Cerebellar cortex (tissue), 1 donor: ENCODE measurements at regions not wholly inside any gene's neighbourhood (a gene's known extent, or its start where the extent isn't known, plus 50 kb on each side); places are given as distances from the start of the nearest gene placed in this dataset.
"Not testable (repeated sequence)": the region's sequence is repeated elsewhere in the genome, so short reads cannot be mapped to it uniquely, and the experiment has no call there.

ENCODE experiments used
- DNase-seq: peaks from one replicate; pipeline ENCODE4 v3.0.0-alpha.2; 2015; ENCODE audit warnings: low spot score

DNA sequence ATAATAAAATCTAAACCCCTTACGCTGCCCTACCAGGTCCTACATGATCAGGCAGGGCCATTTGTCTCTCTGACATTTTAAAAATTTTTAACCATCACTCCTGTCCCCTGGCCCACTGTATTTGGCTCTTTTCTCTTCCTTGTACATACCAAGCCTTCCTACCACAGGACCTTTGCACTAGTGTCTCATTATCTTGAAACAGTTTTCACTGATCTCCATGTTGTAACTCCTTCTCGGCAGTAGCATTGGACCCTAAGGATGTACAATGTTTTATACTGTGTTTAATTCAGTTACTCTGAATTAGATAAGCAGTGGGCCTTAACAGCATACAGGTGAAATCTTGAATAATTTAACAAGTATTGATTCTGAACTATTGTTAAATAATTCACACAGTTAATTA is 330.7 kb downstream of the UTRN start:
- DNase-seq: no peak

DNA sequence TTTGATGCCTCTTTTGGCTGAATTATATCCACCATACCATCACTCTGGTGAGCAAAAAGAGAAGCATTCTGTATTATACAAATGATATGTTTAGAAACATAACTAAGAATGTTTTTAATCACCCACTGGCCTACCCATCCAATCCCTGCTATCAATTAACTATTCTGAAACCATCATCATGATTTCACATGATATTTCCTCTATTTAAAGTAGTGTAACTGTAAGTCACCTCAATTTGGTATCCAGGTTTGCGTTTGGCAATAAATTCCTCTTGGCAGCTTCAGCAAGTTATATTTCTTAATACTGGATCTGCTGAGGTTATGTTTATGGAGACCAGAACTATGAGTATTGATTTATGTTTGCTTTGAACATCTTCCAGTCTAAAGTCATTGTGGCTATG is 332.1 kb downstream of the UTRN start:
- DNase-seq: no peak

DNA sequence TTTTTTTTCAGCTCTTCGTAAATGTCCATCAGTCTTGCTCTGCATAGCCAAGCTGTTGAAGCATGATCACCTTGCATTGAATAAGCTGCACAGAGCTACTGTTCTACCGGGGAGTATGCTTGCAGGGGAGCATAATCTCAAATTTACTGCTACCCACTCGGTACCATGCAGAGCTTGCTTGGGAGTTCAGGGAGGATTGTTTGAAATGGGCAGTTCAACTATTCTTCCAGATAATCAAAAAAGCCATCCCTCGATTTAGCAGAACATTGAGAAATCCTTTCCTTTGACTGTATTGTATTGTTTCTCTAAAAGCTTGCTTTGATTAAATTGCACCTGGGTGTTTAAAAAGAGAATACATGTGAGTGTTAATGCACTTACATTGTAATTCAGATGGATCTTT is 332.6 kb downstream of the UTRN start:
- no peak for DNase-seq

DNA sequence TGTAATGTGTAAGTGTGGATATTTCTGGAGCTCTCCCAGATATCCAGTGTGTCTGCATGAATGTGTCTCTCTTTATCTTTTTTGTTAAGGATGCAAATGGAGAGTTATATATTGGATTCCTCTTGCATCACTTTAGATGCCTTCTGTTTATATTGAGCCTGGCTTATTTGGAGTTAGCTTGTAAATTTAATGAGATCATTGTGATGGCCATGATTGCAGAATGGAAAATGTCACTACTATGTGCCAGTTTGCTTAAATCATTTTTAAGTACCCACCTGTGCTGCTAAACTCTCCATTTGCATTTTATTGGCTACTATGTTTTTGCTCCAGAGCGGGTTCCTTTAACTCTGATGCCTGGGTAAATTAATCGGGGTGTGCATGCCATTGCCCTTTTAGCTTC is 334.8 kb downstream of the UTRN start:
- DNase-seq: no peak

DNA sequence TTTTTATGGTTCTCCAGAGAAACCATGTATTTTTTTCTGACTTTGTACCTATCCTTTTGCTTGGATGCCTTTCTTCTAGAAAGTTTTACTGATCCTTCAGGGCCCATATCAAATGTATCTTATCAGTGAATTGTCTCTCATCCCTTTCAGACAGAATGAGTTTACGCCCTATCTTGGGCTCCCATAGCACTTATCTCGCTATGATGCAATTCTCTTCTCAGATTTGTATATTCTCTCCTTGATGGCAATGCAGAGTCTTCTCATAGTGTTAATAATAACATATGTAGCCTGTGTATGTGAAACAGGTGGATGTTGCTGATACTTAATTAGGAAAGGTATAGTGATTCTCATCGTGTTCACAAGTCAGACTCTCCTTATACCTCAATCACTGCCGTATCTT is 336.2 kb downstream of the UTRN start:
- DNase-seq: no peak

DNA sequence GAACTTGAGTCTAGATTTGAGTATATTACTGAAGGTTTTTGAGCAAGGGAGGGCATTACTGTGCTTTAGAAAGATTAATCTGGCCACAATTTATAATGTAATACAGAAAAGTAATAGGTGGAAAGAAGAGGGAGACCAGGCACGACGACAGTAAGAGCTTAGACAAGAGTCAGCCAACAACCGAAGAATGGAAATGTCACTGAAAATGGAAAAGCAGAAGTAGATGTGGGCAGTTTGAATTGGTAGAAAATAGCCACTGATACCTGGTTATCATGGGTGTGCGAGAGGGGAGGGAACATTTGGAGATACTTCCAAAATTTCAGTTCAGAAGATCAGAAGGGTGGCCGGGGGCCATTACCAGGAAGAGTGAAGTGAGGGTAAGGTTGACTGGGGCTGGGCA is 339.1 kb downstream of the UTRN start:
- no peak for DNase-seq

DNA sequence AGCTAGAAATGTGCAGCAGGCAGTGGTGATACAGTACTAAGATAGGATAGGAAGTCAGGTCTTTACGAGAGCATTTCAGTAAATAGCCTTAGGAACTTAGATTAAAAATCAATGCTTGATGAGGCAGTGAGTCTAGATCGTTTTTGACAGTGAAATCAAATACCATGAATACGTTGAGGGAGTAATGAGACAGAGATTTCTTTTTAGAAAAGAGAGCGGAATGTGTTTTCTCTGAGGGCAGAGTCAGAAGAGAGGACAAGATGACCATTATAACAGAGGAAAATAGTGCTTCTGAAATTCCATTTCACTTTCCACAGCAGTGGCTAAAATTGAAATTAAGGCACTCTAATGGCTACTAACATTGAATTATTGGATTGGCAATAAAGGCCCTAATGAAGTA is 339.6 kb downstream of the UTRN start:
- no peak for DNase-seq

DNA sequence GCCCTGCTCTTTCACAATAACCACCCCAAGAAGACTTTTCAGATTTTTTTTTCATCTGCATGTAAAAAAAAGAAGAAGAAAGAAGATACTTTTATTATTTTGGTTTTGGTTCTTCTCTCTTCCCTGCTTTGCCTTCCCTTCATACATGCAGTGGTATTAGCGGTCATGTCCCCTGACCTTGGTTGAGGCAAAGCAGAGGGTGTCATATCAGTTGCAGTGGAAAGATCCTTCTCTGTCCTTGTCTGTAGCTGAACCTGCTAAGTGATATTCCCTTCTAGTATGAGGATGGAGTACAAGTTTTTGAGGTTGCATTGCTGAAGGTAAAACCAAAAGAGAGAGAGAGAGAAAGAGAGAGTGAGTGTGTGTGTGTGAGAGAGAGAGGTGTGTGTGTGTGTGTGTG is 345.7 kb downstream of the UTRN start:
- no peak for DNase-seq

DNA sequence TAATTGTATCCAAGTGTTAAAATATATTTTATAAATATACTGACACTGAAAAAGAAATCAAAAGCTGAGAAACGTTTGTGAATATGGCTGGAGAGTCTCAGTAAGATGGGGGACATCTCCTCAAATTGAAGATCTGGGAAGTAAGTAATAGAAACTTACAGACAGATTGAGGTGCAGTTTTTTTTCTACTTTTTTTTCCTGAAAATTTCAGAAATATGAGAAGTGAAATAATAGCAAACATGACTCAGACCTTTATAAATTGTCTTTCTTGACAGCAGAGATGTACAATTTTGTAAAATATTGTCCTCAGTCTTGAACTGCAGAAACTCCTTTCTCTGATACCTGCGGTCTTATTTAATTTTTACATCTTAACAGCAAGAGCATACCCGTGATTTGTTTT is 347.1 kb downstream of the UTRN start:
- DNase-seq: no peak

DNA sequence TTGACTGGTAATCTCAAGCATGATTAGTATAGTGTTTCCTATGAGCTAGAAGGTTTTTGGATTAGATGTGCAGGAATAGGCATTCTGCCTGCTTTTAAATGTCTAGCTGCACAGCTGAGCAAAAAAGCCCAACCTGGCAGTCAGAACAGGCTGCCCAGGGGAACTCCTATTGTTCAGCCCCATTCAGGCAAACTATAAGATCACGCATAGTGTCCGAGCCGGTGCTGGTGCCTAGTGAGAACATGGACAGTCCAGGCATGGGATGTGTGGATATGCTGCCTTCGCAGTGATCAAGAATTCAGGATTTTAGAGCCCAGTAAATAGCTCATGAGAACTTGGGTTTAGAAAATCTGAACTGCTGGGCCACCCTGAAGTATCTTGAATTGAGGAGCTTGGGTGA is 348.8 kb downstream of the UTRN start:
- DNase-seq: no peak

DNA sequence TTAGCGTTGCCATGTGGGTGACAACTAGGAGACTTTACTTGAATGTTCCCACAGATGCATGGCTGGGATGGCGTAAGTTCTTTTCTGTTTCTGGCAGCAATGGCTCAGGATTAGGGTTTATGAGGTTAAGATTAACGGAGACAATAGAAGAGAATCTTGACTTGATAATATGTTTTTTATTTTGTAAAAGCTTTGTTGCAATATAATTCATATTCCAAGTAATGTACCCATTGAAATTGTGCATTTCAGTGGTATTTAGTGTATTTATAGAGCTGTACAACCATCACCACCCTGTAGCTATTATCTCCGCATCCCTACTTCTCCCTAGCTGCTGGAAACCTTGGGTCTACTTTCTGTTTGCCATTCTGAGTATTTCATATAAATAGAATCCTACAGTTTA is 349.2 kb downstream of the UTRN start:
- DNase-seq: no peak

DNA sequence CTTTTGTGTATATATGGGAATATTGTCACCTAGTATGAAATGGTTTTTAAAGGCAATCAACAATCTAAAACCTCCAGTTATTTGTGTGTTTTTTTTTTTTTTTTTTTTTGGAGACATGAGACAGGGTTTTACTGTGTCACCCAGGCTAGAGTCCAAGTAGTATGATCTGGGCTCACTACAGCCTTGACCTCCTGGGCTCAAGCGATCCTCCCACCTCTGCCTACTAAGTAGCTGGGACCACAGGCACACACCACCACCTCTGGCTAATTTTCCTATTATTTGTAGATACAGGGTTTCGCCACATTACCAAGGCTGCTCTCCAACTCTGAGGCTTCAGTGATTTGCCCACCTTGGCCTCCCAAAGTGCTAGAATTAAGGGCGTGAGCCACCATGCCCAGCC is 349.9 kb downstream of the UTRN start:
- DNase-seq: no peak

DNA sequence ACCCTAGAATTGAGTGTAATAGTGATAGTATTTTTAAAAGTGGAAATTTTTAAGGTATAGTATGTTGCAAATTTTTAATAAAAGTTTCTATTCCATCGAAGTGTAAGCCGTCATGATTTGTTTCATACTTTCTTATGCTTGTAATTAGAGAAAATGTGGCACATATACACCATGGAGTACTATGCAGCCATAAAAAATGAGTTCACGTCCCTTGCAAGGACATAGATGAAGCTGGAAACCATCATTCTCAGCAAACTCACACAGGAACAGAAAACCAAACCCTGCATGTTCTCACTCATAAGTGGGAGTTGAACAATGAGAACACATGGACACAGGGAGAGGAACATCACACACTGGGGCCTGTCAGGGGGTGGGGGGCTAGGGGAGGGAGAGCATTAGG is 350.9 kb downstream of the UTRN start:
- not testable (repeated sequence) for DNase-seq

DNA sequence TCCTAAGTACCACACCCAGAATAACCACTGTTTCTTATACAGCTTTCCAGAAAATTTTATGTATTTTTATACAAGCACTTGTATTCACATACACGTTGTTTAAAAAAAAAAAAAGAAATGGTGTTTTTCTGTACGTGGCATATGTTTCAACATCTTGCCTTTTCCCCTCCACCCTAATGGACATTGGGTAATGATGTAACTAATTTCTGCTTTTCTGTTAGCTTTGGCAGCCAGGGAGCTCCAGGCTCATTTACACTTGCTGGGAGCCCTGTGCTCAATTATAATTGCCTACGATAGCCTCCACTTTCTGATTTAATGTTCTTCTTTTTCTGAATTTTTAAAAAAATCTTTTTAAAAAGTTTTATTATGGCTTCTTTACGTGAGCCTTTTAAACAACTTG is 352.4 kb downstream of the UTRN start:
- no peak for DNase-seq

DNA sequence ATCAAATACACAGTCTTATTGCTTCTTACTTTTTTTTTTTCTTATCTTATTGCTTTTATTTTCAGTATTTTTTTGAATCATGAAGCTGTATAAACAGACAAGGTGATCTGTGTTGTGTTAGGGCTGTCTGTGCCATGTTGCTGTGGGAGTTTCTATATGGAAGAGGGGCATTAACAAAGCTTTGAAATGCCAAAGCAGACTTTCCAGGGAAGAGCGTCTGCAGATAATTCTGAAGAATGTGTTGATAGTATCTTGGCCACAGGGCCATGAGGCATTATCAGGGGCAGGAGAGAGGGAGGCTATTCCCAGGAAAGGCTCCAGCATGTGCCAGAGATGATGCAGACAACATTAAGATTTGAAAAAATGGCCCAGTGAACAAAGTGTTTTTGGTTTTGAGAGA is 354.5 kb downstream of the UTRN start:
- no peak for DNase-seq

DNA sequence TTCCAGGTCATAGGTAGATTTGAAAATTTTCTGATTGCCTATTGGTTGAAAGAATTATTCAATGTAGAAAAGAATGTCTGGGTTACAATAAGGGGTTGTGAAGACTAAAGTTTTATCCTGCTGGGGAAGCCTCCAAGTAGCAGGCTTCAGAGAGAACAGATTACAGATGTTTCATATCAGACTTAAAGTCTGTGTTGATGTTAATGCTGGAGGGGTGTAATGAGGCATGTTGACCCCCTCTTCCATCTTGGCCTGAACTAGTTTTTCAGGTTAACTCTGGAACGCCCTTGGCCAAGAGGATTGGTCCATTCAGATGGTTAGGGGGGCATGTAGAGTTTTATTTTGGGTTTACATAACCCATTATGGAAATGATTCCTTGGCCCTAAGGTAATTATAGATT is 356.2 kb downstream of the UTRN start:
- no peak for DNase-seq

DNA sequence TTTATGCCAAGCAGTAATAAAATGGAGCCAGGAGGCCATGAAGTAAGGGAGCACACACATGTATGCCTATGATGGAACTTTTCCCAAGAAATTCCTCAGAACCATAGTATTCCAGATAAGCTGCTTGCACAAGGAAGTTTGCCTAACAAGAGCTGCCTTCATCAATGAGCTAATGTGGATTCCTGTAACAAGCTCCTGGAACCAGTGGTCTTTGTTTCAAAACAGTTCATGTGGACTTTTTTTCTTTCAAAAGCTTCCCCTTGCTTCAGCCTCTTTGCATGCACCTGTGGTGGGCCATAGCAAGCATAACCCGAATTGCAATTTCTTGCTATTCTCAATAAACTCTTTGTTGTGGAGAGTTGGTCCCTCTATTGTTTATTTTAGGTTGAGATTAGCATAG is 359.6 kb downstream of the UTRN start:
- DNase-seq: no peak

DNA sequence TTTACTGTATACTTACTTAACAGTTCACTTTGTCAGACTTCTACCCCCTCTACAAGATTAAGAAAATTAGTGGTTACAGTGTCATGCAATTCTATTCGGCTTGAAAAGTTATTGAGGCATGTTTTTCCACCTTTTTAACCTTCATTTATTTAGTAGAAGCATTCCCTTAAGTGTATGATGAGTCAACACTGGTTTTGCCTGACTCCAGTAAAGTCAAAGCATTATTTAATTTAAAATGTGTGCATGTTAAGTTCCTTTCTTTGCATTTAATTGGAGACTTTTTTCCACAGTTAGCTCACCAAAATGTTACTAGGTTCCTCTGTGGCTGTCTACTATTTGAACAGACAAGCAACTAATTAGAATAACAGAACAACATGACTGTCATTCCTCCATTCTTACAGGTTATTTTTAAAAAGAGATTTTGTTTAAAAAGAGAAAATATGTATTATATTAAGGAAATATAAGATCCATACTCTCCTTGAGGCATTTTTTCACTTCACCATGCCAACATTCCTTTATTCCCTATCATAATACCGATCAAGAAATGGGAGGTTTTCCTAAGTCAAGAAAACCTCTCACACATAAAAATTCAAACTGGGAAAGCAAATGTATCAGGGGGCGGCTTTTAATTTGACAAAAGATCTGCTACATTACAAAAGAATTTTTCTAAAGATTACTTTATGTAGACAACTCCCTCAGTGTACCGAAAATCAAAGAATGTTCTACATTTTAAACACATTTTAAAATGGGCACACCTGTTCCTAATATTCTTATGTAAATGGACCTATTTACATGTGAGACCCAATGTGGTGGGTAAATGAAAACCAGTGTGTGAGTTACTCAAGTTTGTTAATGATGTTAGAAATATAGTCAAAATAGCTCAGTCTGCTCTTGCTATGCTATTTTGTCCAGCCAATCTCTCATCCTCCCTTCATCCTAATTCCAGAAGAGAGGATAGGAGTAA is 361.2 kb downstream of the UTRN start:
- no peak for DNase-seq

DNA sequence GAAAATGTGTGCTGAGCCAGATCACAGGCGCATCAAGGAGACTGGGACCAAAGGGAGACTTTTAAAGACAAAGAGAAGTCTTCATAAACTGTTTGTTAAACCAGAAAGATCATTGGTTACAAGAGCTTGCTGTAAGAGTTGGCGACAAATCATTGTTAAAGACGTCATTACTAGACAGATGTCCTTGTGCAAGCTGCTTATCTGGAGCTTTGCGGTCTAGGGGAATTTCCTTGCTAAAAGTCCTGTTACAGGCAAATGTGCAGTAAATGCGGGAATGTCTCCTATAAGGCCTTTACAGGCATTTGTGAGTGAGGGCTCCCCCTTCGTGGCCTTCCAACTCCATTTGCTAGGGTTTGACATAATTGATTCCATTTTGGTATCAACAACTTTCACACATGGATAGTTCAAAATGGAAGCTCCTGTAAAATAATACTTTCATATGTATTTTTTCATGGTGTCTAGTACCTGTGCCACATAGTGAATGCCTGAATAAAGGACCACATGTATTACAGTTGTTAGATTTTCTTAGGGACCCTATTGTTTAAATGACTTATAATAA is 362.4 kb downstream of the UTRN start:
- DNase-seq: no peak

DNA sequence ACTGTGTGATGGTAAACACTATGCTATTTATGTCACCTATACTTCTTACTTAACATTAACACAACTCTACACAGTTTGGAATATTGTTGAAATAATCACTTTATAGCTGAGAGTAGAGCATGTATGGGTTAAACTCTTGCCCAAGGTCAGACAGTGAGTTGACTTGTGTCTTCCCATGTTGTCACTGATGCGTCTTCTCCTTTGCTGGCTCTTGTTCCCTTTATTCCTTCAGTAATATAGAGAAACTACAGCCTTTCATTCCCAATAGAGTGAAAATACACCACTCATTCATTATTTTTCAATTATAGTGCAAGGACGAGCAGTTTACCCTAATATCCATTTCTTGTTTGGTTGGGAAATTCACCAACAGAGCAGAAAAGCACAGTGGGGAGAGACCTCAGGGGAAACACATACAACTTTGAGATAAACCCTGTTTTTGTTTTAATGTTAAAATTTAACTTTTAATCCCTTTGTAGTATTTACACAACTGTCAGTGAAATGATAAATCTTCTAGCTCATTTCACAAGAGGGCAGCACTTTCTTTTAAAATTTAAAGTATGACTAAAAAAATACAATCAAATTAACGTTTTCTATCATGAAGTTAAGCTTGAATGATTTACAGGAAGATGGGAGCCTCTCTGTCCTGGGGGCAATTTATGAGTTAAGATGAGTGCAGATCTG is 363.0 kb downstream of the UTRN start:
- no peak for DNase-seq

DNA sequence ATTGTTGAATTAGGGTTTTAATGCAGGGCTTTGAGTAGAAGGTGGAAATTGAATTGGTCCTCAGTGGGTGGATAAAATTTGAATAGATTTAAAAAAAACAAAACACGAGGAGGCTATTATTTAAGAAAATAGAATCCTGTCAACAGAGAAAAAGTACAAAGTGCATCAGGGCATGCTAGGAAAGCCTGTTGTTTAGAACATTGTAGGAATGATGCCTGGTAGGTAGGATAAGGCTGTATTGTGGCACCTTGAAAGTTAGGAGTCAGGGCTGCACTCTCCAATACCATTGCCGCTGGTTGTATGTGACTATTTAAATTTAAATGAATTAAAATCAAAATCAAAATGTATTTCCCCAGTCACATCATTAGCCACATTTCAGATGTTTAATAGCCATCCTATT is 363.9 kb downstream of the UTRN start:
- no peak for DNase-seq

DNA sequence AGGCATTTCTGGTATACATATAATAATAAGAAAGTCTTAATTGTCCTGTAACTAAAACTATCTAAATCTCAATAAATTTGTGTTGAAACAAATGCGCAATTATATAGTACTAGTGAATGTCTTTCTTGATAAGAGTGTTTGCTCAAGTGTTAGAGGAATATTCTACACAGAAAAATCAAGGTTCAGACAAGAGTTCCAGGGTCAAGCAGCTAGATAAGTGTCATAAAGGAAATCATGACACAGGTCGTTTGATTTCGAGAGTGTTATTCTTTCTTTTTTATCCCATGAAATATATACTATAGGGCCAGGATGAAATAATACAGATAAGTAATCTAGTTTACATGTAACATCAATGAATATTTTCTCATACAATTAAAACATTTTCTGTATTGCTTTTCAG is 366.1 kb downstream of the UTRN start:
- no peak for DNase-seq

DNA sequence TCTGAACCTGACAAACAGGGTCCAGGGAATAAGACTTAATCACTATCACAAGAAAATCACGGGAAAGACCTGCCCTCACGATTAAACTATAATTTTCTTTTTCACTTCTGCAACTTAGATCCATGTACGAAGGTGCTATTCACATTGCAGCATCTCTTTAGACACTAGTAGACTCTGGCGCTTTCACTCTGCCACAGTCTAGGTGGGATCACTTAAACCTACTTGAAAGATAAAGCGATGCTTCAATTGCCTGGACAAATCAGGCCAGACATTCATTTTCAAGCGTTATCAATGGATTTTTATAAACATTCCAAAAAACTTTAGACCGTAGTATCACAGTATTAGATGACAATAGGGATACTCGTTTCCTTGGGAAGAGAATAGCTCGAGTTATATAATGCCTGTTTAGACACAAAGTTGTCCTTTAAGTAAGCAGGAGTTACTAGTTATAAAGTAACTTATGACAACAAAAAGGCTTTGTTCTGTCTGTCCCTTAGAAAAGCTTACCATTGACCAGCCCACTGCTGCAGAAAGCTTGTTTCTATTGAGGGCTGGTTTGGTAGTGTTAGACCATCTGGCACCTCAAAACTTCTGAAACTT is 367.3 kb downstream of the UTRN start:
- no peak for DNase-seq
